Effector memory CD4-positive, alpha-beta T cell (primary cell): ENCODE measurements at regions not wholly inside any gene's neighbourhood (a gene's known extent, or its start where the extent isn't known, plus 50 kb on each side); places are given as distances from the start of the nearest gene placed in this dataset.

Experiments used
- DNase-seq, 3 donors: peaks; one replicate each; pipeline ENCODE4 v3.0.0-alpha.2; 2020
- H3K27ac ChIP-seq: 2 replicates; pipeline ENCODE4 v1.7.0; 2013; ENCODE audit warnings: mild to moderate bottlenecking, low read length, moderate library complexity; ENCODE audit not compliant: insufficient read depth, poor library complexity, severe bottlenecking
- H3K27me3 ChIP-seq: replicated peaks from 2 replicates; pipeline ENCODE4 v1.7.0; 2013; ENCODE audit warnings: mild to moderate bottlenecking, low read length; ENCODE audit not compliant: insufficient read depth, control insufficient read depth, poor library complexity, severe bottlenecking
- H3K36me3 ChIP-seq: 2 replicates; pipeline ENCODE4 v1.7.0; 2013; ENCODE audit warnings: mild to moderate bottlenecking, low read length, moderate library complexity; ENCODE audit not compliant: control insufficient read depth, insufficient read depth
- H3K4me1 ChIP-seq: 2 replicates; pipeline ENCODE4 v1.7.0; 2013; ENCODE audit warnings: low read length, mild to moderate bottlenecking; ENCODE audit not compliant: control insufficient read depth, insufficient read depth, poor library complexity, severe bottlenecking
- H3K4me3 ChIP-seq: 2 replicates; pipeline ENCODE4 v1.7.0; 2013; ENCODE audit warnings: low read length, low read depth, mild to moderate bottlenecking; ENCODE audit not compliant: insufficient read depth, poor library complexity, severe bottlenecking
- H3K9me3 ChIP-seq: 2 replicates; pipeline ENCODE4 v1.7.0; 2013; ENCODE audit warnings: mild to moderate bottlenecking, low read length, moderate library complexity; ENCODE audit not compliant: control insufficient read depth

GRCh38 chr9:90121762-90122161, 517.0 kb downstream of the GADD45G start:
- no peaks in the 10 kb centered on the region for H3K27me3 ChIP-seq
- H3K36me3 ChIP-seq = no peaks in the 10 kb centered on the region
- H3K4me3 ChIP-seq = no peak overlapping the region
- H3K9me3 ChIP-seq = no peaks in the 10 kb centered on the region
- DNase-seq = no peak
- no peak overlapping the region for H3K27ac ChIP-seq
- H3K4me1 ChIP-seq = no peaks in the 10 kb centered on the region

GRCh38 chr9:90124961-90125360, 517.7 kb downstream of the DIRAS2 start:
- Histone ChIP-seq H3K36me3 (no peaks in the 10 kb centered on the region), H3K4me1 (no peaks in the 10 kb centered on the region), H3K27me3 (no peaks in the 10 kb centered on the region), H3K4me3 (no peak overlapping the region), H3K9me3 (no peaks in the 10 kb centered on the region), H3K27ac (no peak overlapping the region)
- DNase-seq = no peak

- no peak overlapping the region for H3K27ac ChIP-seq
- no peaks in the 10 kb centered on the region for H3K27me3 ChIP-seq
- DNase-seq = no peak
- H3K9me3 ChIP-seq = no peaks in the 10 kb centered on the region
- no peaks in the 10 kb centered on the region for H3K4me1 ChIP-seq
- no peaks in the 10 kb centered on the region for H3K36me3 ChIP-seq
- no peak overlapping the region for H3K4me3 ChIP-seq
Observed at GRCh38 chr9:90127923-90128322, 514.7 kb downstream of the DIRAS2 start.

- no peak for DNase-seq
- no peaks in the 10 kb centered on the region for H3K9me3 ChIP-seq
- no peak overlapping the region for H3K4me3 ChIP-seq
- H3K4me1 ChIP-seq = no peaks in the 10 kb centered on the region
- H3K27me3 ChIP-seq = no peaks in the 10 kb centered on the region
- no peaks in the 10 kb centered on the region for H3K36me3 ChIP-seq
- H3K27ac ChIP-seq = no peak overlapping the region
Observed at GRCh38 chr9:90128587-90129190, 513.9 kb downstream of the DIRAS2 start.

GRCh38 chr9:90129446-90129845, 513.2 kb downstream of the DIRAS2 start:
- no peaks in the 10 kb centered on the region for H3K9me3 ChIP-seq
- H3K27me3 ChIP-seq = no peaks in the 10 kb centered on the region
- H3K27ac ChIP-seq = no peak overlapping the region
- no peaks in the 10 kb centered on the region for H3K36me3 ChIP-seq
- no peak for DNase-seq
- no peak overlapping the region for H3K4me3 ChIP-seq
- H3K4me1 ChIP-seq = no peaks in the 10 kb centered on the region

GRCh38 chr9:90131568-90131967, 511.1 kb downstream of the DIRAS2 start:
- Histone ChIP-seq H3K27ac (no peak overlapping the region), H3K27me3 (no peaks in the 10 kb centered on the region), H3K9me3 (no peaks in the 10 kb centered on the region), H3K4me1 (no peaks in the 10 kb centered on the region), H3K36me3 (no peaks in the 10 kb centered on the region), H3K4me3 (no peak overlapping the region)
- DNase-seq = no peak

GRCh38 chr9:90132866-90133265, 509.8 kb downstream of the DIRAS2 start:
- Histone ChIP-seq H3K4me1 (no peaks in the 10 kb centered on the region), H3K4me3 (no peak overlapping the region), H3K27ac (no peak overlapping the region), H3K36me3 (no peaks in the 10 kb centered on the region), H3K27me3 (no peaks in the 10 kb centered on the region), H3K9me3 (no peaks in the 10 kb centered on the region)
- DNase-seq = no peak

- H3K27ac ChIP-seq = no peak overlapping the region
Observed at GRCh38 chr9:90137801-90138200, 504.8 kb downstream of the DIRAS2 start.

GRCh38 chr9:90140131-90140818, 502.3 kb downstream of the DIRAS2 start:
- DNase-seq = no peak
- no peaks in the 10 kb centered on the region for H3K9me3 ChIP-seq
- H3K4me3 ChIP-seq = no peak overlapping the region
- no peaks in the 10 kb centered on the region for H3K27me3 ChIP-seq
- H3K27ac ChIP-seq = no peak overlapping the region
- H3K36me3 ChIP-seq = no peaks in the 10 kb centered on the region
- no peaks in the 10 kb centered on the region for H3K4me1 ChIP-seq

More at GRCh38 chr9:90137801-90138200, 504.8 kb downstream of the DIRAS2 start:
- Histone ChIP-seq H3K4me1 (no peaks in the 10 kb centered on the region), H3K4me3 (no peak overlapping the region), H3K36me3 (no peaks in the 10 kb centered on the region), H3K9me3 (no peaks in the 10 kb centered on the region), H3K27me3 (no peaks in the 10 kb centered on the region)
- DNase-seq = no peak

GRCh38 chr9:90141723-90142122, 500.9 kb downstream of the DIRAS2 start:
- no peaks in the 10 kb centered on the region for H3K4me1 ChIP-seq
- H3K4me3 ChIP-seq = no peak overlapping the region
- no peak for DNase-seq
- H3K36me3 ChIP-seq = no peaks in the 10 kb centered on the region
- H3K27me3 ChIP-seq = no peaks in the 10 kb centered on the region
- no peaks in the 10 kb centered on the region for H3K9me3 ChIP-seq
- H3K27ac ChIP-seq = no peak overlapping the region
